ENCODE measurements at regions not wholly inside any gene's neighbourhood (a gene's known extent, or its start where the extent isn't known, plus 50 kb on each side); places are given as distances from the start of the nearest gene placed in this dataset.

DNA sequence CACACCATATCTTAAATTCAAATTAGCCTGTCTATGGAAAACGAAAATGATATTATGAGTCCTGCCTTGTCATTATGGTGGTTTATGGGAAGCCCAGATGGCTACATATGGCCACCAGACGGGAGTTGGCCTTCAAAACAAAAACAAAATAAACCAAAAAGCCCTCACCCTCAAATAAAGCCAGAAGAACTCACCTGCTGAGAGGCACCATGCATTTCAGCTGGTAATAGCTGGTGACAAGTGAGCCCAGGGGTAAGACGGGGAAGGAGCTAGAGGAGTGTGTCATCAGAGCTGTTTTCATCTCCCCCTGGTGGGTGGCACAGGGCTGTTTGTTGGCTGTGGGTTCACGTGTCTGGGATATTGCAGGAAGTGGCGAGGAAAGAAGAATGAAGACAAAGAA lies 152.9 kb downstream of the EFNB2 start:
- no peak for DNase-seq (ENCODE audit: low read depth)

DNA sequence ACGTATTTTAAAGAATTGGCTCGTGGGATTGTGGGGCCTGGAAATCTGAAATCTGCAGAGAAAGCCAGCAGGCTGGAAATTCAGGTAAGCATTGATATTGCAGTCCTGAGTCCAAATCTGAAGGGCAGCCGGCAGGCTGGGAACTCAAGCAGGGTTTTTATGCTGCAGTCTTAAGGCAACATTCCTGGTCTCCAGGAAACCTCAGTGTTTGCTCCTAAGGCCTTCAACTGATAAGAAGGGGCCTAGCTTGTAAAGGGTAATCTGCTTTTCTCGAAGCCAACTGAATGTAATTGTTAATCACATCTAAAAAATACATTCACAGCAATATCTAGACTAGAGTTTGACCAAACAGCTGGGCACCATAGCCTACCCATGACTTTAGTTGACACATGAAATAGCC lies 154.4 kb downstream of the EFNB2 start:
- no peak for DNase-seq (ENCODE audit: low read depth)

DNA sequence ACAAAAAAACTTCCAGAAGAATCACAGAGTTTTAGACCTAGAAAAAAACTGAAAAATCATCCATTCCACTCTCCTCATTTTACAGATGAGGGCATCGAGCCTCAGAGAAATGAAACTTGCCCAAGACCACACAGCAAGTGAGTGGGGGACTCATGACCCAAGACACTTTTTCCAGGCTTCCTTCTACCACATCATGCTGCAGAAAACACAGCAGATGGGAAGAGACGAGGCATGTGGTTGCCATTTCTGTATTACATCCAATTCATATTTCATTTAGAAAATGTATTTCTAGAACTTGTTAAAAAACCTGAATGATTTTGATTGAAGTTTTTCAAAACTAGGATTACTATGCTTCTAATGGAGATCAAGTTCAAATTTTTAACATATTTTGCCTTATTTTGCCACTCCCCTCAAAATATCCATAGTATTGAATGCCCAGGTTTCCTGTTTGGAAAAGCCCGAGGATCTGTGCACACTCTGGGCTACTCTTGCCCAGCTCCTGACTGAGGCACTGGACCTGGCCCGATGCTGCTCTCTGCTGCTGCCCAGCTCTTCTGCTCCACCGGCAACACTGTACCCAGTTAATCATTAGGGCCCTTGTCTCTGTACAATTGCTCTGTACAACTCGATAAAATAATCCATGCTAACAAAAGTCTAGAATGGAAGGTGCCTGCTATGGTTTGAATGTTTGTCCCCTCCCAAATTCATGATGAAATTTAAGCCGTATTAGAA lies 157.4 kb downstream of the EFNB2 start:
- no peak for DNase-seq (ENCODE audit: low read depth)

DNA sequence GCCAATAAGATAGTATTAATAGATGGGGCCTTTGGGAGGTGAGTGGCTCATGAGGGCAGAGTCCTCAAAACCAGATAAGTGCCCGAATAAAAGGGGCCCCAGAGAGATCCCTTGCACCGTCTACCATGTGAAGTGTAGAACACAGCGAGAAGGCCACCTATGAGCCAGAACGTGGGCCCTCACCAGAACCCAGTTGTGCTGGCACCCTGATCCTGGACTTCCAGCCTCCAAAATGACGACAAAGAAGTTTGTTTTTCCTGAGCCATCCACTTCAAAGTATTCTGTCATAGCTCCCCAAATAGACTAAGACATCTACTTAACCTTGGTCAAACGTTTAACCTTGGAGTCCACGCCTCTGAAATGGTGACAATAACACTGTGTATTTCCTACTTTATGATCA lies 158.1 kb downstream of the EFNB2 start:
- DNase-seq (ENCODE audit: low read depth): no peak

DNA sequence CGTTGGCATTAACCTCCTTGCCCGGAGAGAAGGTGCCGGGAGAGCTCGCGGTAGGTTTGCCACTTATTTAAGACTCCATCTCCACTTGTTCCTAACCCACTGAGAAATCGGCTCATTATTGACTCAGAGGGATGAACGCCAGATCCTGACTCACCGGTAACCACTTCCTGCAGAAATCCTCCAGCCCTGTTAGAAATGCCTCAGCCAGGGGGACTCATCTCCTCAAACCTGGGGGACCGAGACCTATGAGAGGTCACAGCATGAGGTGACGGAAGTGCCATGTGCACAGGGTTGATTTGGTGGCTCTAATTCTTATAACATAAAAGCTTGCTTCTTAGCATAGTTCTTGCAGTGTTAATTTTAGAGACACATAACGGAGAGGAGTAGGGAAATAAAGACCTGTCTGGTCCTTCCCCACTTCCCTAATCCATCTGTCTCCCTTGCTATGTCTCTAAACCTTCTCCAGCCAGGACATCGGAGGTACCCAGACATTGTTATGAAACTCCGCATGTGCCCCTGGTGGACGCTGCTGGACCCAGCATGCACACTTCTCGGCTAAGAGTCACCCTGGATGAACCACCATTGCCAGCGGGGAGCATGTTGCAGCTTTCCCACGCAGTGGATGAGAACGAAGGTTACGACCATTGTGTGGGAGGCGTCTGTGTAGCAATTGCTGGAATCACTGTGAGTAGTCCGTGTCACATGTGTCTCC lies 158.9 kb downstream of the EFNB2 start:
- no peak for DNase-seq (ENCODE audit: low read depth)

DNA sequence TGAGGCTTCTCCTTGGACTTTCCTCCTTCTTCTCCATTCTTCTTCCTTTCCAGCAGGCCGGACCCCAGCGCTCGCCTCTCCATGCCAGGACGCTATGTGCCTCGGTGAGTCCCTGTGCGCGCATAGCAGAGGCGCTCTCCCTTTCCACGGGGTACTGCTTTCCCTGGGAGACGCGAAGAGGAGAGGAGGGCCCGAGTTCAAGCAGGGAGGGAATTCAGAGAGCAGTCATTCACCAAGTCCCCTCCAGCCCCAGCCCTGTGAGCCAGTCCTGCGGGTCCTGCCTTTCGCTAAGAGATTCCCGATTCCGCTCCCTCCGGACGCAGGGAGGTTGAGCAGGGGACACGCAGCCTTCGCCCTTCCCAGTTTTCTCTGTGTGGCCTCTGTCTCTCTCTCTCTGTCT lies 160.4 kb downstream of the EFNB2 start:
- no peak for DNase-seq (ENCODE audit: low read depth)

DNA sequence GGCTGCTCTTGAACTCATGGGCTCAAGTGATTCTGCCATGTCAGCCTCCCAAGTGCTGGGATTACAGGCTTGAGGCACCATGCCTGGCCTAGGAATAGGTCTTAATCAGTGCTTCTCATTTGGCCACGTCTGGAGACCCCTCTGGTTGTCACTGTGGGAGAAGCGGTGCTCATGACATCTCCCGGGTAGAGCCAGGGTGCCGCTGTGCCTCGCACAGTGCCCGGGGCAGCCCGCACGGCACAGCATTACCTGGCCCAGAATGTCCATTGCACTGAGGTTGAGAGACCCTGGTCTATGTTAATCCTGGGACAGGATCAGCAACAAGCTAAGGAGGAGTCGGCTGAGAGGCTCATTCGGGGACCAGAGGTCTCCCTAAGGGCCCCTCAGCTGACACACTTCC lies 160.8 kb downstream of the EFNB2 start:
- no peak for DNase-seq (ENCODE audit: low read depth)

DNA sequence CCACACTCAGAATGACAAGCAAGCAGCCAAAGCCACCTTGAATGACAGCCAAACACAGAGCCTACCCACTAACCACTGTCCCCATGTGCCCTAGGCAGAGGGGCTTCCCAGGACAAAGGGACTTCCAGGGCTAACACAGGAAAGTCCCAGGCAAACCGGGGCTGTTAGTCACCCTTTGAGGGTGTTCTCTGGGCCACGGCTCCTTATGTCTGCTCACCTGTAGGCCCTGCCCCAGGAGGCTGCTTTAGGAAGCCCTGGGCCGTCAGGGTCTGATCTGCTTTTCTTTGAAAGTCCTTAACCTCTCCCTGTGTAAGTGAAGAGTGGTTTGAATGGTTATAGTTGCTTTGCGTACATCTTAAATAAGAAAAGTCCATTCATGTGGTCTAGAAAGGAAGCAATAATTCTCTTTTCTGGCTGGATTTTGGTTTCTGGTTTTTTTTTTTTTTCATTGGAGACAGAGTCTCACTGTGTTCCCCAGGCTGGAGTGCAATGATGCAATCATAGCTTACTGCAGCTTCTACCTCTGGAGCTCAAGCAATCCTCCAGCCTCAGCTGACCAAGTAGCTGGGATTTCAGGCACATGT lies 161.4 kb downstream of the EFNB2 start:
- no peak for DNase-seq (ENCODE audit: low read depth)

DNA sequence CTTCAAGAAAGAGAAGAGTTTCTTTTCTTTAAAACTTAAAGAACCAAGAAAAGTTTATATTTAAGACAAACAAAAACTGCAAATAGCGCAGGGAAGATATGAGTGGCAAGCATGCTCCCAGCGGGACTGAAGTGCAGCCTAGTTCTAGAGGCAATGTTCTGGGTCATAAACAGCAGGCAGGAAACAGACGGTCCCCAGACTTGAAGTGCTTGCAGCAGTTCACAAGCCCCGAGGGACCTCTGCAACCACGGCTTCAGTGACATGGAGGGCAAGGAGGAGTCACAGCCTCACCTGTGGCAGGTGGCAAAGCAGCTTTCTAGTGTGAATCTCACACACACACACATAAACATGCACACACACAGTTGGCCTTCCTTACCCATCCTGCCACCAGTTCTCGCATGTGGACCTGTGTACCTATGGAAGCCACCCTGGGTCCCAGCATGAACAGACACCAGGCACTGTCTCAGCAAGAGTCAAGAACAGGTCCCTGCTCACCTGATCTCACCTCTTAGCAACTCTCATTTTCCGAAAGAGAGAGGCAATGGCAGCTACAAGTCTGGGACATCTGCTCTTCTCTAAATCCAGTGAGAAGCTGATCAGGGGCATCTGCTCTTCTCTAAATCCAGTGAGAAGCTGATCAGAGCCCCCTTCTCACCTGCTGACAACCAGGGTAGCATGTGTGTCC lies 162.0 kb downstream of the EFNB2 start:
- DNase-seq (ENCODE audit: low read depth): no peak

DNA sequence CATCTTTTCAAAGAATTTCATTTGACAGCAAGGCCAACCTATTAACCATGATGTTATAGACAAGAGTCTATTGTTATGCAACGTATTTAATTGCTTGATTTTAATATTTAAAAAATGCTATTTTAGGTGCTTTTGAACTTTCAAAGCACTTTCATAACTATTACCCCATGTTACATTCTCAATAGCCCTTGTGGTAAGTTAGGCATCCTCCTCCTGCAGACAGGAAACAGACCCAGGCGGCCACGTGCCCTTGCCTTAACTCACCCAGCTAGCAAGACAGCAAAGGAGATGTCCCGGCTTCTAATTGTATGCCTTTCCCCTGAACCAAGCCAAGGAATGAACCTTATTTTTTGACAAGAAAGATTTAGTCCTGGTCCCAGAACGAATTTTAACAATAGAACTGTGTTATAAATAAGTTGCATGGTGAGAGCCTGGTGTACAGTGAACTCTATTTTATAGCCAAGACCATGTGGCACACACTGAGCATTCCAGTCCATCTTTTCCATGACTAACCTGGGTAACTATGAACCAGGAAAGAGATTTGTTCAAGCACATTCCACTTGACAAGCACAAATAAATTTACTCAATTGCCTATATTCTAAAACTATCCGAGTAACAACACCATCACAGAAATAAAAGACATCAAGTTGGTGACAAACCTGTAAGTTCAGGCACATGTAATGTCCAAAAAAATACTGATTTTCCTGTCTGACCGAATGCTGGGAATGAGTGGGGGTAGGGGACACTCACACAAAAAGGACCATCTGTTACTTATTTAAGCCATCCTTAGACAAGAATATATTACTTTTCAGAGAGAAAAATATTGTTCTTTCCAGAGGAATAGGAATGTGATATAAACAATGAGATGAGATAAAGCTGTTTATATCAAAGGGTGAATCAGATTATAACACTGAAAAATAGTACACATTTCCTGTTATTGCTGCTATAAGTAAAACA lies 163.0 kb downstream of the EFNB2 start:
- DNase-seq (ENCODE audit: low read depth): no peak

DNA sequence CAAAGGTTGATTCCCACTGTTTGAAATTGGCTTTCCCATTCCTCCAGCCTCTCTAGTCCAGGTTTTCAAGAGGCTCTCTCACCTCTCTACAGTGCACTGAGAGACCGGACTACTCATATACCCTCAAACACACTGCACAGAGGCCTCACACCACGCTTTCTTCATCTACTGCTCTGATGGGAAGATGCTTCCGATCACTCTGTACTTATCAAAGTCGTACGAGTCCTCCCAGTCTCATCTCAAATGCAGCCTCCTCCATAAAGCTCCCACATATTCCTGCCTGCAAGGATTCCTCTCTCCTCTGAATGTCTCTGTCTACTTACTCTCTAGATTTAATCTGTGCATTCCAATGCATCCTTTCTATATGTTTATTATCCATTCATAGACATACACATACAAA lies 164.4 kb downstream of the EFNB2 start:
- DNase-seq (ENCODE audit: low read depth): no peak

DNA sequence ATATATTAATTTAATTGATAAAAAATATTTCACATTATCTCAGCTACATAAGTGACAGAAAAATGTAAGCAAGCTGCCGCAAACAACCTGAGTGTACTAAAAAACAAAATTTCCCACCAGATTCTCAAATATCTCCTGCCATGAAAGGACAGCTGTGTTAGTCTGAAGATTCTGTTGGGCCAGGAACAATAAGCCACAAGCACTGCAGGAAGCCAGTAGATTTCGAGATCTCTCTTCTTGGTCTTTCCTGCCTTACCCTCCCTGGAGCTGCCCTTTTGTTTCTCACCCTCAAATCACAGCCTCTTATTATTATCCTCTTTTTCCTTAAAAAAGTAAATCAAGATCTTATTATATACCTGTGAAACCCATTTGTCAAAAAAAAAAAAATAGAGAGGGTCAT lies 165.6 kb downstream of the EFNB2 start:
- no peak for DNase-seq (ENCODE audit: low read depth)

DNA sequence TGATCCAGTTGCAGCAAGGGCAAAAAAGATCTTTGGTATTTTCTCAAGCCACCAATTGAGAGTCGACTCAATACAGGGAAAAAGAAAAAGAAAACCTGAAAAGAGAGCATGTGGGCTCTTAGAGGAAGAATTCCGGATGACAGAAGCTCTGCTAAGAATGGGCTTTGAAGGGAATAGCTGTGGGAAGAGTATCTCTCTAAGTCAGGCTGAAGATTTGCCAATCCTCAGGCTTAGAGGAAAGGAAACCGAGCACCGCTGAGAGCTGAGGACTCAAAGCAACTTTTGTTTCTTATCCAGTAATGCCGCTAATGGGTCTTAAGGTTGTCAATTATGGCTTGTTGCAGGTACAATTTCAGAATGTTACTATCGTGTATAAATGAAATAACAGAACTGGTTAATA lies 166.4 kb downstream of the EFNB2 start:
- no peak for DNase-seq (ENCODE audit: low read depth)

DNA sequence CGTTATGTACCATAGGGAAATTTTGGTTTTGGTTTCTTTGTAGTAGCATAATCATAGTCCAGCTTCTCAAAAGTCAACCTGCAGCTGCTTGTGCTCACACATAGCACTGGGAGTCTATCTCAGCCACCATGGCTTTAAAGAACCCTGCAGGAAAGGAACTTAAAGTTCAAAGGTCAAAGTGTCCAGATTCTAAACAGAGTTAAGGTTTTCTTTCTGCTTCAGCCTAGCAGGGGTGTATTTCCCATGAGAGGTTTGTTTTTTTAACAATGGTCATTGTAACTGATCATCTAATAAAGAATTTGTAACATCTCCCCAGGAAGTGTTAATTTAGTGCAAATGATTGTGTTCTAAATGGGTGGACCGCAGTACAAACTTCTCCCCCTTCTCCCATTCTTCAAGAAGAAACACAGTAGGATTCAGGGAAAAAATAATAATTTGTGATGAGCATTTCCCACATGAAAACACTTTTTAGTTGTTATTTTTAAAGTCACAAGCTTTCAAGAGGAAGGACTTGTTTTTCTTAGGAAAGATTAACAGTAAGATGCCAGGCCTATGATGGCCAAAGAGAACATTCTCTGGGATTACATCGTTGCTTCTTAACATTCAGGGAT lies 168.0 kb downstream of the EFNB2 start:
- DNase-seq (ENCODE audit: low read depth): no peak

DNA sequence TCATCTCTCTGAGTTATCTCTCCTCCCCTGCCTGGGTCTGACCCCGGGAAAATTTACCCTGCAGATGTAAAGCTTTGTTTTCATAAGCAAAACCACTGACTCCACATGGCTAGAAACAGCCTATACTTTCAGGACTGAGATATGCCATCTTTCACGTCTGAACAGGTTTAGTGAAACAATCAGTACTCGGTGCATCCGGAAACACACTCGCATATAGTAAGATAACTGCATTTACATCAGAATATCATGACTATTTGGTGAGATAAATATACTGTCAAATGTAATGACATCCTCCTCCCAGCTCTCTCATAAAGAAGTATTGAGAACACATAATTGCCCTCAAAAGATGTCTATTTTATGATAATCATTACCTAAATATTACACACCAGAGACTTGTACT lies 172.8 kb downstream of the EFNB2 start:
- no peak for DNase-seq (ENCODE audit: low read depth)

DNA sequence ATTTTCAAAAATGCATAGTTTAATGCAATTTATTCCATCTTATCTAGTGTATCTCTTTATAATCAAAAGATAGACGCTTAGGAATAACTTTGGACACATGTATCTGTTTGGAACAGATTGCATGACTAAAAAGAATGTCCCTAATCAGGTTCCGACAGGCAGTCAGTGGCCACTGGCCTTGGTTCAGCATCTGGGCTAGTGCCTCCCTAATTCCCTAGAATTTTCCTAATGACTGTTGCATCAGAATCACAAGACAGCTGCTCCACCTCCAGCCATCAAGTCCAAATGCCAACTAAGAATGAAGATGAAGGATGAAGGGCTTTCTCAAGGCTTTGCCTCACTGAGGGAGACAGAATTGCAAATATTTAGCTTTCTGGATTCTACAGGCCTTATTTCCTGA lies 173.8 kb downstream of the EFNB2 start:
- no peak for DNase-seq (ENCODE audit: low read depth)

DNA sequence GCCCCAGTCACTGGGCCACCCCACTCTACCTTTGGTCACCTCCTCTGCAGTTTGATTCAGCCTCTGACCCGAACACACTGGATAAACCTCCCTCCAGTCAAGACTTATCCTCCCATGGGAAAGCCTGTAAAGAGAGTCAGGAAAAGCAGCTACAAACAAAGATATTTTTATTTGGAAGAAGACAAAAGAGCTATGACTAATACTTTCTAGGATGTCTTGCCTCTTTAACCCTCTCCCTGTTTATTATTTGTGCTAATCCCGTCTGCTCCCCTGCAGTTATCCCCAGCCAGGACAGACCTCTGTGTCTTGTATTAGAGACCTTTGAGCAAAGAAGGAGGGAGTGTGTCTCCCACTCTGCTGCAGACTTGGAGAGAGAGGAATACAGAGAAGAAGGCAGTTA lies 178.3 kb downstream of the EFNB2 start:
- DNase-seq (ENCODE audit: low read depth): no peak

DNA sequence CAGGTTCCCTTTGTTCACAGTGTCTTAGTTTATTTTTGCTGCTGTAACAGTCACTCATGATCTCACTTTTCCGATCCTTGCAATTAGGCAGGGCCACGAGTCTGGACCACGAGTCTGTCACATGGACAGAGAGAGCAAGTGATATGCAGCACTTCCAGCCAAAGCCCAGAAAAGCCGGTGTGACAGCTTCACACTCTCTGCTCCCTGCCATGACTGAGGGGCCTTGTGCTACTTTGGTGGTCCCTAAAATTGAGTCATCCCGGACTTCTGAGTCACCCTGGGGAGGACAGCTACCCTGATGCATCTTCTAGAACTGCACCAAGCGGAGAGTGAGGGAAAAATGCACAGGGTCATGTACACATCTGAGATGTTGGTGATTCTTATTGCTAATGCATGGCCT lies 179.6 kb downstream of the EFNB2 start:
- DNase-seq (ENCODE audit: low read depth): no peak

DNA sequence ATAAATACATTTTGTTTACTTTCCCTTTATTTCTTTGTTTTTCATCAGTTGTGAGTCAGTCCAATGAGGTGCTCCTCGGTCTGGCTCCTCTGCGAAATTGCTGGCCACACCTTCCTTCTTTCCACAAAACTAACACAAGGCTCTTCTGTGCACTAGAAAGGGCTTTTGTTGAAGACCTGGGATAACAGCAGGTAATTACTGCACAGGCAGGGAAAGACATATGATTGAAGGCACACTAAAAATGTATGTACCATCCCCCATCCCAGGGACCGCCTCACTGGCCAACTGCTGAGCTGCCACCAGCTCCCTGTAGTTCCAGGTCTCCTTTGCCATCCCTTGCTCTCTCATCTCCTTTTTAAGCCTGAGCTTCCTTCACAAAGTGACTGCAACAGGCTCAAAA lies 180.5 kb downstream of the EFNB2 start:
- no peak for DNase-seq (ENCODE audit: low read depth)

DNA sequence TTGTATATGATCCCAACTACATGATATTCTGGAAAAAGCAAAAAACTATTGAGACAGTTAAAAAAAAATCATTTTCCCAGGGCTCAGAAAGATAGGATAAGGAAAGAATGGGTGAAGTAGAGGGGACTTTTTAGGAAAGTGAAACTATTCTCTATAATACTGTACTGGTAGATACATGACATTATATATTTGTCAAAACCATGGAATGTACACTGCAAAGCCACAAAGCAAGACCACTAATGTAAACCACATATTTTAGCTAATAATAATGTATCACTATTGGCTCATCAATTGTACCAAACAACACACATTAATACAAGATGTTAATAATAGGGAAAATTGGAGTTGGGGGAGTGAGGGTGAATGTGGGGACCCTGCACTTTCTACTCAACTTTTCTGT lies 182.6 kb downstream of the EFNB2 start:
- no peak for DNase-seq (ENCODE audit: low read depth)

DNA sequence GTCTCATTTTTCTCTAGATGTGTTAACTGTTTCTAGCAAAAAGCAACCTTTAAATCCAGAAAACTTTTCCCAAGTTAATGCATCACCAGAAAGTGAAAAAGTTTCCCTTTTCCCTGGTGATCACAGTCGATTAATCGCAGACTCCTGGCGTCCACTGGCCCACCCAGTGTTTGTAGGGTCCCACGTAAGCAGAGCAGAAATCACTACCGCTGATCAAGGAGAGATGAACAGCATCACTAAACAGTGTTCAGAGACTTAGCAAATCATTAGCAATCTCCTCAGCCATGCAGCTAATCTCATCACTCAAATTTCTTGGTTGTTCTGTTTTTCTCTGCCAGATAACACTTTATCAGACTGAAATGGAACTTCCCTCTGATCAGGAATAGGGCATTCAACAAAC lies 184.2 kb downstream of the EFNB2 start:
- no peak for DNase-seq (ENCODE audit: low read depth)

Measured in activated gamma-delta T cell treated with anti-CD3 and anti-CD28 coated beads, Interleukin-2, amount 50 U/mL, for 16 hours (primary cell).